ENCODE measurements at regions not wholly inside any gene's neighbourhood (a gene's known extent, or its start where the extent isn't known, plus 50 kb on each side); places are given as distances from the start of the nearest gene placed in this dataset.
"Not testable (repeated sequence)": the region's sequence is repeated elsewhere in the genome, so short reads cannot be mapped to it uniquely, and the experiment has no call there.

DNA sequence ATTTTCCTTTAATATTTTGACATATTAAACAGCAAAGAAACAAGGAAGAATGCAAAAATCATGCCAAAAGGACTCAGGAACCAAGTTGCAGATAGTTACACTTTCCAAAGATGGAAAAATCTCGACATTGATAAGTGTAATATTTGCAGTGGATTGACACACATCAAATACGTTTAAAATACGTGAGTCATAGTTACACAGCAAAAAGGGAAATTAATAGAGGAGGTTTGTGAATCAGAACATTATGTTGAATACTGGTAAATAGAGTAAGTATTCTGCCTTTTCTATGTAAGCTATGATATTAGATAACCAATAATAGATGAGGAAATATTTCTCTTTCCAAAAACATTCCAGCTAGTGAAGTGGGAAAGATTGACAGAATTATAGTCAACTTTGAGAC is 1761.3 kb upstream of the IGFBP7 start:
- DNase-seq (ENCODE audit: low spot score) = no peak

DNA sequence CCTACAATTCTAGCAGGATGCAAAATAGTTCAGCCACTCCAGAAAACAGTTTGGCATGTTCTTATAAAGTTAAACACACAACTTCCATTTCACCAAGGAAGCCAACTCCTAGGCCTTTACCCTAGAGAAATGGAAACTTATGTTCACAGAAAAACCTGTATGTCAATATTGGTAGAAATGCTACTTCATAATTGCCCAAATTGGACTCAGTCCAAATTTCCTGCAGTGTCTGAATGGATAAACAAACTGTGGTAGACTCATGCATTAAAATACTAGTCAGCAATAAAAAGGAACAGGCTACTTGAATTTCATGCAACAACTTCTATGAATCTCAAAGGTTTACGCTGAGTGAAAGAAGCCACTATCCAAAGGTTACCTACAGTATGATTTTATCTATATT is 1738.8 kb upstream of the IGFBP7 start:
- DNase-seq (ENCODE audit: low spot score) = no peak

DNA sequence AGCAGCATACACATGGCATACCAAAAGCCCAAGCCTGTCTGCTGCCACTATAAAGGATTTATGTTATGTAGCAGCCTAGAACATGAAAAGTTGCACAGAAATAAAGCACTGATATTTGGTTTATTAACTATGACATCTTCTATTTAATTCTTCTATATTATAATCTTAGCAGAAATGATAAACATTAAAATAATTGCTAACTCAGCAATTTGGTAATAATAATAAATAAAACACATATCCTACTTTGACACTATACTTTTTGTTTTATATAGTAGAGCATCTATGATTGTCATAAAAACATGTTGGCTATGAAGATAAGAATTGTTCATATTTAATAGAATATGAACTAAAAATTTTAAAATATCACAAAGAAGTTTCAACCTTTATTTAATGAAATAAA is 1733.3 kb upstream of the IGFBP7 start:
- no peak for DNase-seq (ENCODE audit: low spot score)

DNA sequence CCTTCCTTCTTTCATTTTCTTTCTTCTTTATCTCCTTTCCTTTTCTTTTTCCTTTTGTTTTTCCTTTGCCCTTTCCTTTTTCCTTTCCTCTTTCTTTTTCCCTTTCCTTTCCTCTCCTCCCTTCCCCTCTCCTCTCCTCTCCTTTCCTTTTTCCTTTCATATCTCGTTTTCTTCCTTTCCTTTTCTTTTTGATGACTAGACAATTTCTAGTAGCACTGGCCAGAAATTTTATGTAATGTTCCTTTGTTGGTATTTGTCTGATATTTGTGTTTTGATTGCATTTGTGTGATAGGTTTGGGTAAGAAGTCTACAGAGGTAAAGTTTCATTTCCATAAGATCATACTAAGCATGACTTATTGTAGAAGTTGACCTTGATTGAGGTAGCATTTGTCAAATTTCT is 1722.9 kb upstream of the IGFBP7 start:
- DNase-seq (ENCODE audit: low spot score) = no peak

DNA sequence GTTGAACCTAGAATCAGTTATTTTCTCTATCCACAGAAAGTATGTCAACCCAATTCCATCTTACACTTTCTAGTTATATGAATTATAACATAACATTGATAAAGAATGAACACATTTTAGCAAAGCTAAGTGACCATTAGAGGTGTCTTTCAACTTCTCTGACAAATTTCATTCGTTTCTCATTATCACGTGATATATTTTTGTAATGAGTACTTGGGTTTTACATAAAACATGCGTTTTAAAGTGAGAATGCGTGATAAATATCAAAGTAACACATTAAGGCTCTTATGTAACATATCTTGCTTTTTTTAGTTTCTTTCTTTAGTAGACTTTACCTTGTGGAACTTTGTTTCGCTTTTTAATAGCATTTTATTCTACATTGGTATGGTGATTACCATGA is 1715.1 kb upstream of the IGFBP7 start:
- no peak for DNase-seq (ENCODE audit: low spot score)

DNA sequence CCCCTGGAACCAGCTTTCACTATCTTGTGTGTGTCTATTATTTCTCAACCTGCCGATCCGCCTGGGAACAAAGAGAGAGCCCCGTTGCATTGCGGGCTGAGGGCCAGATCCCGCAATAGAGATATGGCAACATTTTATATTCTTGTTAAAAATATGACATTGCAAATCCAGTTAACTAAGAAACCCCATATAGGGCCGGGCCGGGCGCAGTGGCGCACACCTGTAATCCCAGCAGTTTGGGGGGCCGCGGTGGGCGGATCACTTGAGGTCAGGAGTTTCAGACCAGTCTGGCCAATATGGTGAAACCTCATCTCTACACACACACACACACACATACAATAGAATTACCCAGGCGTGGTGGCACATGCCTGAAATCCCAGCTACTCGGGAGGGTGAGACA is 1708.4 kb upstream of the IGFBP7 start:
- not testable (repeated sequence) for DNase-seq (ENCODE audit: low spot score)

DNA sequence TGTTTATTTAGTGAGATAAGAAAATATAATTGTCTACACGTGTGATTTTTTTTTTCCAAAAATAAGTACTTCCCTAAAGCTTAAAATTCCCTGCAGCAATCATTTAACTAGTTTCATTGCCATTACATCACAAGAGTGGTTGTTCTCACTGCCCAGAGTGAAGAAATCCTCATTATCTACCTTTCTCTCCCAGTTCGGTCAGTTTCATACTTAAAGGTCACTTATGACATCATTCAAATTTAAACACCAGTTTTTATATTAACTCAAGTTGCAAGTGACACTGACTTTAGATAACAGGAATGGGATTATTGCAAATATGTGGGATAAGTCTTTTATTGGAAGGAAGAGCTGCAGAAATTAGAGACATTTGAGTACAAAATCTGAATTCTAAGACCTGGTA is 1699.8 kb upstream of the IGFBP7 start:
- no peak for DNase-seq (ENCODE audit: low spot score)

DNA sequence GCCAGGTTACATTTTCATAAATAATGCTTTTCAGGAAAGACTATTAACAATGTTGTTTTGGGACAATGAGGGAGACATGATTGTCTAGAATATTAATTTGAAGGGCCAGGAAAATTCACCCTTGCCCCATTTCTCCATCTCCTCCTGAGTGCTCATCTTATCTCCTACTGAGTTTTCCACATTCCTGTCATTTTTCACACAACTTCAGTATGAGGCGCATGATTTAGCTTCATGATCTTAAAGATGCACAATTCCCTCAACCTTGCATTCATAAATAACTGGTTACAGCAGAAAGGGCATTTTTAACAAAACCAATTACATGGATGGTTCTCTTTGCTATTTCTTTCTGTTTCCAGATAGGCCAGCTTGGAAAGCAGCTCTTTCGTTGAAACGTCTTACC is 1699.2 kb upstream of the IGFBP7 start:
- DNase-seq (ENCODE audit: low spot score) = no peak

DNA sequence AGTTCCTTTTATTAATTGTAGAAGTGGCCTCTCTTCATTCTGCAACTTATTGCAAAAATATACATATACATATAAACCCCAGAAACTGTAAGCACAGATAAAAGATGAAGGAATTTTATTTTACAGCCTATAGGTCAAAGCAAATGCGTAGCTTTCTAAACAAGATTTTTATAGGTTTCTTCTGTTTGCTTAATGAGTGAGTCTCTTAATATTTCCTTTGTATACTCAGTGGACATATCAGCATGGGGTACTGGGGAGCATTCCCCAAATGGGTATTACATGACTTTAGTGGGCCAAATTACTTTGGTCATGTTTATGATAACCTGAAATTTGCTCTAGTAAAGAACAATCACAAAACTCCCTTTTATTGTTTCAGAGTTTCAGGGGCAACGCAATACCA is 1698.6 kb upstream of the IGFBP7 start:
- DNase-seq (ENCODE audit: low spot score) = no peak

DNA sequence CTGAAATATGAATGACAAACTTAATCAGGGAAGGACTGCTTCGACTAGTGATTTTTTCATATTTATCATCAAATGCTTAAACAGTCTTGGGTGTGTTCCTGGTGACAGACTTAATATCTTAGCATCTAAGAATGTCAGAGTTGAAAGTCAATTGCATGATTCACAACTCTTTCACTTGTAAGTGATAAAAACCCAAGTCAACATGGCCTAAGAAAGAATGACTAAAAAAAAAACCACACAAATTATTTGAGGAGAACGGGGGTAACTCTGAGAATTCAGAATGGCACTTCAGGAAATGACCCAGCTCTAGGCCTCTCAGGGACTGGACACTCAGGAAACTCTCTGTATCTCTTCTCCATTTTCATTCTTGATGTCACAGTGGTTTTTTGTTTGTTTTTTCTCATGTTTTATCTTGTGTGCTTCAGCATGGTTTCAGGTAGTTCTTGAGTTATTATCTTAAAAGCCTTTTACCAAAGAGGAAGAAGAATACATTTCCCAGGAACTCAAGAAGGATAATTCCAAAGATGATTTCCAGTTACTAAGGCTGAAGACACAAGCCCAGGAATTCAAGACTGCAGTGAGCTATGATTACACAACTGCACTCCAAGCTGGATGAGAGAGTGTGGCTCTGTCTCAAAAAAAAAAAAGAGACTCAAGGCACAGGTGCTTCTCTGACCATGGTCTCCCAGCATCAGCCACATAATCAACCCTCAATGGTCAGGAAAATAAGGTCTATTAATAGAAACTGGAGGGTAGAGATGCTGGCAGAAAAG is 1697.8 kb upstream of the IGFBP7 start:
- no peak for DNase-seq (ENCODE audit: low spot score)

DNA sequence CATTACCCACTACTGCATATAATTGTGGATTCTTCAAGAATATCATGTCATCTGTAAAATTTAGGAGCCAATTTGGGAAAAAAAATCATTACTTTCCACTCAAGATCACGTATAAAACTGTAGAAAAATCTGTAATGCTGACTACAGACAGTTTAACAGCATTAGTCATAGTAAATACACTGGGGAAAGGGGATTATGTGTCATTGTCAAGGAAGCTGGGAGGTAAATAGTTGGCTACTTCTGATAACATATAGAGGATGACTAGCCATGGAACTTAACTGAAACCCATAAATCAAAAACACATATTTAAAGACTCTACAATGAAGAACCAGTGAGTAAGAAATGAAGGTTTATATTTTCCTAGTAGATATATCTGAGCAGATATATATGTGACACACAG is 1666.4 kb upstream of the IGFBP7 start:
- peak; percentile 2 for DNase-seq (ENCODE audit: low spot score)

DNA sequence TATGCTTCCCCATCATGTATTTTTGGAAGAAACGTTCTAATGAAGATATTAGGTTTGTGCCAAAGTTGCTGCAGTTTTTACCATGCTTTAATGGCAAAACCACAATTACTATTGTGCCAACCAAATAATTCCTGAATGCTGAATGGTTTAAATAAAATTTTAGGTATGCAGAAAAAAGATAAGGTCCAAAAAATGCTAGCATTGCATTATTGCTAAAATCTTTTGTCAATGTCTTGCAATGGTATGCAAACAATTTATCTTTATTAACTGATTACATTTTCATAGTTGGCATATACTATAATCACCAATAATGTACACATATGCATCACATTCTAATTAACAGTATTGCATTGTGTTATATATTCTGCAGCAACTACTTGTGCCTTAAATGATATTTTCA is 1657.4 kb upstream of the IGFBP7 start:
- DNase-seq (ENCODE audit: low spot score) = no peak

DNA sequence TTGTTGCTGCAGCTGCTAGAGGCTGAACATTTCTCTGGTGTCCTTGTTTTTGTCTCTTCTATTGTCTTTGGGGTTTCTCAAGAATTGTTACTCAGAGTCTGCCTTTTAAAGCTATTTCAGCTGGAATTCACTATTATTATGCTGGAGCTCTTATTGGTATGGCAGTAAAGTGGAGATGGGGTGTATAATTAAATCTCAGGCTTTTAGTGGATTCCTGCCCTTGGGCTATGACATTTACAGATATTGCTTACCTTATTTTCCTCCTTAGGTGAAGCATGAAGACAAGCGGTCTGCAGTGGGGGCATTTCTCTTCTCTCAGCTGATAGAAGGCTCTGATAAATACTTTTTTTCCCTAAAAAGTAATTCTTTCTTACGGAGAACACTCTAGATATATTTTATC is 1656.6 kb upstream of the IGFBP7 start:
- DNase-seq (ENCODE audit: low spot score) = no peak

DNA sequence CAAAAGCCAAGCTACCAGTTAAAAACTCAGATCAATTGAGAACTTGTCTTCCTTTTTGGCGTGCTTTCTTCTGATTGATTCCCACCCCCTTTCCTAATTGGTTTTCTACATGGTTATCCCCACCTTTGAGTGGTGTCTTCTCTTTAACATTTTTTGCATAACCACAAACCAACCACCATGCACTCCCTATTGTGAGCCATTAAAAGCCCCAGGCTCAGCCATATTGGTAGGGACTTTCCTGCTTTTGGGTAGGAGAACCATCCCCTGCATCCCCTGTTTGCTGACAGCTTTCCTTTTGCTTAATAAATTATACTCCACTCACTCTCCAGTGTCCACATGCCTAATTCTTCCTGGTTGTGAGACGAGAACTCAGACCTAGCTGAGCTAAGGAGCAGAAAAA is 1651.4 kb upstream of the IGFBP7 start:
- no peak for DNase-seq (ENCODE audit: low spot score)

DNA sequence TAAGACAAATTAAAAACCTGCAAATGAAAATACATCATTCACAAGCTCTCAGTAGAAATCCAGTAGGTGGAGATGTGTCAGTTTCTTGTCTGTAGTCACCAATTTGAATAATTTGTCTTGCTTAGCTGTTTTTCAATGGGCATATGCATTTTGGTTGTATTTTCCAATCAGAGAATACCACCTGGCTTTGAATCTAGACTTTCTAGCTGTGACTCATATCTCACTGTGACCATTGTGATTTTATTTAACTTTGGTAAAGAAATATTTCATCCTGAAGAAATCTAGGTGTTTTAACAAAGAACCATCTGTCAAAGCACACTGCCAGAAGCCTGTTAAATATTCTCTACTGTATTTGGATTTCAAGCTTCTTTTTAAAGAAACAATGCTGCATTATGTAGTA is 1650.6 kb upstream of the IGFBP7 start:
- no peak for DNase-seq (ENCODE audit: low spot score)

DNA sequence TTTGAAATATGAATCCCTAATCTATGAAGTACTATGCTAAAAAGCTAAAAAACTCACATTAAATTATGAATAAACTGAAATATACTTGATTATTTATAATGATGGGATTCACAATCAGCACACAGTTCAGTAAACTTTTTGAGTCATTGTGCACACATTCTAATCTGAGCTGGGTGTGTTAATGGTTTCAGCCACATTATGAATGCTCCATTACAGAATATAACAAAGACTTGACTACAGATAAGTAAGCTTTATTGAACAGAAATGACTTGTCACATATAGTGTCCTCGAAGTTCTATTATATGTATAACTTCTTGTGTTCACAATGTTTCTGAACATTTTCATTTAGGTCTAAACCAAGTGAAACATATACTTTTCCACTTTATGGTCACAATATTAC is 1649.9 kb upstream of the IGFBP7 start:
- no peak for DNase-seq (ENCODE audit: low spot score)

DNA sequence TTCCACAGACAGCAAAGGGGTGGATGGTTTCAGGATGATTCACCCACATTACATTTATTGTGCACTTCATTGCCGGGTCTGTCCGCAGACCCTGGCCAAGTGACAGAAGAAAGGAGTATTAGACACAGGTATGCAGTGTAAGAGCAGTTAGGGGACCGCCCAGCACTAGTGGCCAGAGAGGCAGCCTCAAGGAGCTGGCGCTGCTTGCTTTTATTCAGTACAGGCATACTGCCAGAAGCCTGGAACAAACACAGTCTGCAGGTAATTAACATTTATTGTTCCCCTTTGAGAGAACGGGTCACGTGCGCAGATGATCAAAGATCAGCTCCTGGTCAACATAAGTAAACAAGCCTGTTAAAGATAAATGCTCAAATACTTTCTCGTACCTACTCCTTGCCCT is 1639.0 kb upstream of the IGFBP7 start:
- DNase-seq (ENCODE audit: low spot score) = peak; percentile 42

DNA sequence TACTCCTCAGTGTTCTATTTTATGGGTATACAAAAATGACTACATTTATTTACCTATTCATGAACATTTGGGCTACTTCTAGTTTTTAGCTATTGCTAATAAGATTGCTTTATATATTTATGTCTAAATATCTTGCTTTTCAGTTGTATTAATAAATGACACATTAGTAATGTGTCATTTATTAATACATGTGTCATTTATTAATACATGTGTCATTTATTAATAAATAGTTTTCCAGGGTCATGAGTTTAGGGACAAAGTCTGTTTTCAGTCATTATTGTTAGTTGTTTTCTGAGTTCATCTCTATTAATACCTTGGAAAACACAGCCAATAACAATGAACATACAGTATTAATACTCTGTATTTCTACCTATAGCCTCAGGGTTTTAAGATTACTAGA is 1630.7 kb upstream of the IGFBP7 start:
- DNase-seq (ENCODE audit: low spot score) = no peak

DNA sequence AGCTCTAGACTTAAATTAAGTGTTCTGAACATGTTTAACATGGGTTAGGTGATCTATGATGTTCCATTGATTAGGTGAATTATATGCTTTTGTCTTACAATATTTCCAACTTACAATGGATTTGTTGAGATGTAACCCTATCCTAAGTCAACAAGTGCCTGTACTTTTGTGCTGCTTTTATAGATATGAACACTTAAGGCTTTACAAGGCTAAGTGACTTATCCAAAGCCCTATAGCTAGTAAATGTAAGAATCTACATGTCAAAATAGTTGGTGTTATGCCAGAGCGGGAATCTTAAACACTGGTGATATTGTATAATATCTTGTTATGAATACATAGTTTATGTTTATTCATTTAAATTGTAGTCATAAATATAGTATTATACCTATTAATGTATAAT is 1629.1 kb upstream of the IGFBP7 start:
- no peak for DNase-seq (ENCODE audit: low spot score)

DNA sequence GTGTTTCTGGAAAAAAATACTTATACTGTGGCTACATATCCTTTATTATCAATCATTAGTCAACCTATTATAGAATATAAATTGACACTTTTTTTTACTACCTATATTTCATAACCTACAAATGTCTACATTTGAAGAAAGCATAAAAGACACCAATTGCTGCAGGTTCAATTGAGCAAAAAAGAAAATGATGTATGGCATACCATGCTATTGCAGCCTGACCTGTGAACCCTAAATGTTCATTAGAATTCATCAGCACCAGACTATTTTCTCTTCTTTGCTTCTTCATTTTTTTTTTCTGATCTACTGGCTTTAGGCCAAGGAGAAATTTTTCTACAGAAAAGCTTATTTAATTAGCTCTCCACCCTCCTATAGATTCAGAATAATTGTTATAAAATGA is 1628.2 kb upstream of the IGFBP7 start:
- DNase-seq (ENCODE audit: low spot score) = no peak

DNA sequence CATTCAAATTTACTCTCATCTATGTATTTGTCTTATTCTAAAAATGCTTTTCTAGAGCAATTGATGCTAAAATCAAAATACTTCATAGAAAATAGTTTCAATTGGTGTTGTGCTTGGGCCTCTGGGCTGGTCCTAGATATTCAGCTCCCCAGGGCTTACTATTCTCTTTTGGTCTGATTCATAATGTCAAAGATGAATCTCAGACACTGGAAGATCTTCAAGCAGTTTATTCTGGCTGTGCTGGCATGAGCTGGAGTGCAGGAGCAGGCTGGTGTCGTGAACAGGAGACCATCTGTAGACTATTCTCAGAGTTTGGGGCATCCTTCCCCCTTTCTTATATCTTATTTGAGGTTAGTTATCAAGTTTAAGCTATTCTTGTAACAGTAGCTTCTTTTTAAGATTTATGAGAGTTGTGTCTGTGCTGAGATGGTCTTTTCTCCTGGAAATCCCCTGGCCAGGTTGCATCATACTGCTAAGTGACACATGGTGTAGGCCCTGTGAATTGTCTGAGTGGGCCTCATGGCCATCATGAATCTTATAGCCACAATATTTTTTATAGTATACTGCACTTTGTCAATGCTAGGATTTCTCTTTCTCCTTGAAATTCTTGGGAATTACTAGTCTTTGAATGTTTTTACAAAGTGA is 1624.0 kb upstream of the IGFBP7 start:
- DNase-seq (ENCODE audit: low spot score) = no peak

DNA sequence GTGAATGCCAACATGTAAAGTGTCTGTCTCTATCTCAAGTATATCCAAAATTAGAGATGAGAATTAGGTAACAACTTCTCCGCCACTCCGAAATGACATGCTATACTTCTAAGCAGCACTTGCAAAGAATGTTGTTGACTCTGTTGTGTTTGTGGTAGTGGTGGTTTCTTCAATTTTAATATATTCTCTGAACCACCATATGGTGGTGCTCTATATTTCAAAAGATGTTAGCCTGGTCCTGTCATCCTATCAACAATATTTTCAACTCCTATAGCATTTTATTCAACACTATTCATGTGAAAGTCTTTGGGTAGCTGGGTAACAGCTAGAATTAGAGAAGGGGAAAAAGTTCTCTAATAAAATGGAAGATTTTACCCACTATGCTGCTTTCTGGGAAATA is 1622.8 kb upstream of the IGFBP7 start:
- DNase-seq (ENCODE audit: low spot score) = peak; percentile 3

DNA sequence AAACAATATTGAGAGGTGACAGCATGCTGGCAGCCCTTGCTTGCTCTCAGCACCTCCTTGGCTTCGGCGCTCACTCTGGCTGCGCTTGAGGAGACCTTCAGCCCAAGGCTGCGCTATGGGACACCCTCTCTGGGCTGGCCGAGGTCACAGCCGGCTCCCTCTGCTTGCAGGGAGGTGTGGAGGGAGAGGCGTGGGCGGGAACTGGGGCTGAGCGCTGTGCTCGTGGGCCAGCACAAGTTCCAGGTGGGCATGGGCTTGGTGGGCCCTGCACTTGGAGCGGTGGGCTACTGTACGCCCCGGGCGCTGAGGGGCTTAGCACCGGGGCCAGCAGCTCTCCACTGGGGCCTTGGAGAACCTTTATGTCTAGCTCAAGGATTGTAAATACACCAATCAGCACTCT is 1613.8 kb upstream of the IGFBP7 start:
- no peak for DNase-seq (ENCODE audit: low spot score)

DNA sequence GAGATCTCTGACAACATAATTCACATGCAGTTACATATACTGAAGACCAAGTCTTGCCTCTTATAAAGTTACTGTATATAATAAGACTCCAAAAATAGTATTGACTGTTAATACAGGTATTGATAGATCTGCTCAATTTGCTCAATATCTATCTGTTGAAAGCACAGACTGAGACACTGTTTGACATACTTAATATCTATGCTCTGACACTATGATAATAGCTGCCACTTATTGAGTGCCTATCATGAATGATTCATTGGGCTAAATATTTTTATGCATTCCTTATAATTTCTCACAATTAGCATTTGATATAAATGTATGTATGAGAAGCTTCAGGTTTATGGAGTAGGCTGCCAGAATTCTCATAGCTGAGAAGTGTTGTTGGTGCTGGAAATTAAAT is 1600.9 kb upstream of the IGFBP7 start:
- DNase-seq (ENCODE audit: low spot score) = no peak
